Keratinocyte (primary cell): ENCODE measurements at regions not wholly inside any gene's neighbourhood (a gene's known extent, or its start where the extent isn't known, plus 50 kb on each side); places are given as distances from the start of the nearest gene placed in this dataset.

Experiments used
- EZH2 ChIP-seq: IDR thresholded peaks from one replicate; pipeline ENCODE4 v1.6.1; 2012; ENCODE audit warnings: inconsistent platforms, mild to moderate bottlenecking, low read length, moderate library complexity
- TF ChIP-seq, protein P1 (sequence below), 3 experiments: IDR thresholded peaks in 1 of 3; conservative IDR thresholded peaks in 1 of 3; optimal IDR thresholded peaks in 1 of 3; 2 replicates in 2 of 3; 3 replicates in 1 of 3; pipeline versions ENCODE3 to v1.5.1; 2011; ENCODE audit warnings: low read length in 3 of 3, mild to moderate bottlenecking in 3 of 3, moderate library complexity in 2 of 3, control low read depth in 1 of 3, inconsistent platforms in 1 of 3; ENCODE audit not compliant: insufficient read depth in 2 of 3; ENCODE audit errors: extremely low read depth in 1 of 3

DNA sequence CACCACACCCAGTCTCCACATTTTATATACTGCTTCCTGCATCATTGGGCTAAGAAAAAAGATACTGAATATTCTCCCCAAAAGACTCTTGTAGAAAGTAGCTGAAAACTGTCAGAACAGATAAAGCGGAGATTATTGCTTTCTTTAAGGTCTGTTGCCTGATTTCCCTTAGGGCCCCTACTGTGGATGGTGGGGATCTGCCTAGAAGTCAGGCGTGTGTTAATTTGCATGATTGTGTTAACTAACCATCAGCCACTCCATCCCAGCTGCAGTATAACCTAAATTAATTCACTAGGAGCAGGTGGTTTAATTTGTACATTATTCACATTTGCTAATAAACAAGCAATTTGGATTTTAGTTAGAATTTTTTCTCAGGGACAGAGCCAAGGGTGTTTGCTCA is 360.3 kb downstream of the FBXW7 start:
- TF ChIP-seq, protein P1, sequence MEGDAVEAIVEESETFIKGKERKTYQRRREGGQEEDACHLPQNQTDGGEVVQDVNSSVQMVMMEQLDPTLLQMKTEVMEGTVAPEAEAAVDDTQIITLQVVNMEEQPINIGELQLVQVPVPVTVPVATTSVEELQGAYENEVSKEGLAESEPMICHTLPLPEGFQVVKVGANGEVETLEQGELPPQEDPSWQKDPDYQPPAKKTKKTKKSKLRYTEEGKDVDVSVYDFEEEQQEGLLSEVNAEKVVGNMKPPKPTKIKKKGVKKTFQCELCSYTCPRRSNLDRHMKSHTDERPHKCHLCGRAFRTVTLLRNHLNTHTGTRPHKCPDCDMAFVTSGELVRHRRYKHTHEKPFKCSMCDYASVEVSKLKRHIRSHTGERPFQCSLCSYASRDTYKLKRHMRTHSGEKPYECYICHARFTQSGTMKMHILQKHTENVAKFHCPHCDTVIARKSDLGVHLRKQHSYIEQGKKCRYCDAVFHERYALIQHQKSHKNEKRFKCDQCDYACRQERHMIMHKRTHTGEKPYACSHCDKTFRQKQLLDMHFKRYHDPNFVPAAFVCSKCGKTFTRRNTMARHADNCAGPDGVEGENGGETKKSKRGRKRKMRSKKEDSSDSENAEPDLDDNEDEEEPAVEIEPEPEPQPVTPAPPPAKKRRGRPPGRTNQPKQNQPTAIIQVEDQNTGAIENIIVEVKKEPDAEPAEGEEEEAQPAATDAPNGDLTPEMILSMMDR (optimal IDR thresholded peaks at IDR 0.05 in 1 of 3, IDR thresholded peaks at IDR 0.05 in 1 of 3, conservative IDR thresholded peaks at IDR 0.05 in 1 of 3; ENCODE audit: extremely low read depth in 1 of 3, insufficient read depth in 2 of 3, low read length in 3 of 3) = no peak
- TF ChIP-seq EZH2 = no peak
